Osteoblast (primary cell): ENCODE measurements at regions not wholly inside any gene's neighbourhood (a gene's known extent, or its start where the extent isn't known, plus 50 kb on each side); places are given as distances from the start of the nearest gene placed in this dataset.

Experiments used
- DNase-seq: peaks from one replicate; pipeline ENCODE4 v3.0.0; 2011; ENCODE audit warnings: low spot score, mixed read lengths; ENCODE audit not compliant: insufficient read length; ENCODE audit errors: missing footprints
- H2AFZ ChIP-seq: 2 replicates; pipeline ENCODE4 v1.6.0; 2011; ENCODE audit warnings: mild to moderate bottlenecking, low read length
- H3K27ac ChIP-seq: 2 replicates; pipeline ENCODE4 v1.5.1; 2011; ENCODE audit warnings: mild to moderate bottlenecking, low read depth, low read length, moderate library complexity
- H3K27me3 ChIP-seq: 2 replicates; pipeline ENCODE4 v1.6.0; 2012; ENCODE audit warnings: mild to moderate bottlenecking, control low read depth, inconsistent platforms, low read length, moderate library complexity; ENCODE audit not compliant: insufficient read depth
- H3K36me3 ChIP-seq: 2 replicates; pipeline ENCODE4 v1.5.1; 2011; ENCODE audit warnings: mild to moderate bottlenecking, low read length, control low read depth, moderate library complexity; ENCODE audit not compliant: insufficient read depth
- H3K4me1 ChIP-seq: 2 replicates; pipeline ENCODE4 v1.5.1; 2011; ENCODE audit warnings: mild to moderate bottlenecking, low read length, control low read depth, moderate library complexity; ENCODE audit not compliant: insufficient read depth
- H3K4me2 ChIP-seq: 2 replicates; pipeline ENCODE4 v1.6.0; 2011; ENCODE audit warnings: mild to moderate bottlenecking, low read length; ENCODE audit not compliant: insufficient read depth
- H3K4me3 ChIP-seq: fragments of 200-600 bp; sonication (generic); 3 replicates; pipeline ENCODE4 v1.5.1; 2012; ENCODE audit warnings: mild to moderate bottlenecking, low read length, inconsistent platforms; ENCODE audit not compliant: insufficient read depth
- H3K79me2 ChIP-seq: 2 replicates; pipeline ENCODE4 v1.6.0; 2012; ENCODE audit warnings: mild to moderate bottlenecking, low read length, control low read depth, inconsistent platforms; ENCODE audit not compliant: insufficient read depth
- H3K9me3 ChIP-seq: 2 replicates; pipeline ENCODE4 v1.5.1; 2011; ENCODE audit warnings: low read depth, low read length, control low read depth
- H4K20me1 ChIP-seq: 2 replicates; pipeline ENCODE4 v1.6.0; 2012; ENCODE audit warnings: mild to moderate bottlenecking, low read length, control low read depth; ENCODE audit not compliant: insufficient read depth
- CTCF ChIP-seq: IDR thresholded peaks from 2 replicates; pipeline ENCODE4 v1.5.1; 2011; ENCODE audit warnings: mild to moderate bottlenecking, low read depth, low read length, moderate library complexity; ENCODE audit errors: extremely low read depth

GRCh38 chr18:30234755-30235154 lies 807.8 kb downstream of the DSC3 start:
- H3K9me3 ChIP-seq = no peaks in the 10 kb centered on the region
- no peaks in the 10 kb centered on the region for H3K4me1 ChIP-seq
- H3K36me3 ChIP-seq = no peaks in the 10 kb centered on the region
- no peak for TF ChIP-seq CTCF
- no peak overlapping the region for H3K4me2 ChIP-seq
- H3K79me2 ChIP-seq = no peaks in the 10 kb centered on the region
- H2AFZ ChIP-seq = no peak overlapping the region
- H3K4me3 ChIP-seq = no peak overlapping the region
- no peaks in the 10 kb centered on the region for H3K27me3 ChIP-seq
- H4K20me1 ChIP-seq = no peaks in the 10 kb centered on the region
- no peak for DNase-seq
- H3K27ac ChIP-seq = no peak overlapping the region

GRCh38 chr18:30211112-30211511 lies 831.4 kb downstream of the DSC3 start:
- Histone ChIP-seq H3K9me3 (peaks cover 2% of the 10 kb centered on the region), H2AFZ (no peak overlapping the region), H3K4me2 (no peak overlapping the region), H3K4me3 (no peak overlapping the region), H4K20me1 (no peaks in the 10 kb centered on the region), H3K27ac (no peak overlapping the region), H3K79me2 (no peaks in the 10 kb centered on the region), H3K36me3 (no peaks in the 10 kb centered on the region), H3K4me1 (no peaks in the 10 kb centered on the region), H3K27me3 (no peaks in the 10 kb centered on the region)
- no peak for DNase-seq
- no peak for TF ChIP-seq CTCF

- Histone ChIP-seq H3K79me2 (no peaks in the 10 kb centered on the region), H3K27ac (no peak overlapping the region), H2AFZ (no peak overlapping the region), H3K9me3 (peaks cover 2% of the 10 kb centered on the region), H4K20me1 (no peaks in the 10 kb centered on the region), H3K36me3 (no peaks in the 10 kb centered on the region), H3K4me3 (no peak overlapping the region), H3K4me1 (no peaks in the 10 kb centered on the region), H3K4me2 (no peak overlapping the region), H3K27me3 (no peaks in the 10 kb centered on the region)
- no peak for DNase-seq
- no peak for TF ChIP-seq CTCF
These were observed 834.0 kb downstream of the DSC3 start for GRCh38 chr18:30208546-30208945.

- no peak overlapping the region for H2AFZ ChIP-seq
- H4K20me1 ChIP-seq = no peaks in the 10 kb centered on the region
- no peak for TF ChIP-seq CTCF
- no peak overlapping the region for H3K4me3 ChIP-seq
- H3K27me3 ChIP-seq = no peaks in the 10 kb centered on the region
- no peak for DNase-seq
- H3K27ac ChIP-seq = no peak overlapping the region
- peaks cover 5% of the 10 kb centered on the region for H3K9me3 ChIP-seq
- no peaks in the 10 kb centered on the region for H3K4me1 ChIP-seq
- no peak overlapping the region for H3K4me2 ChIP-seq
- H3K79me2 ChIP-seq = no peaks in the 10 kb centered on the region
- H3K36me3 ChIP-seq = no peaks in the 10 kb centered on the region
These were observed 850.3 kb downstream of the DSC3 start for GRCh38 chr18:30192216-30192615.
